ENCODE measurements at regions not wholly inside any gene's neighbourhood (a gene's known extent, or its start where the extent isn't known, plus 50 kb on each side); places are given as distances from the start of the nearest gene placed in this dataset.
A peak's percentile ranks its signal among the peaks of the same experiment; 100 is the strongest.

DNA sequence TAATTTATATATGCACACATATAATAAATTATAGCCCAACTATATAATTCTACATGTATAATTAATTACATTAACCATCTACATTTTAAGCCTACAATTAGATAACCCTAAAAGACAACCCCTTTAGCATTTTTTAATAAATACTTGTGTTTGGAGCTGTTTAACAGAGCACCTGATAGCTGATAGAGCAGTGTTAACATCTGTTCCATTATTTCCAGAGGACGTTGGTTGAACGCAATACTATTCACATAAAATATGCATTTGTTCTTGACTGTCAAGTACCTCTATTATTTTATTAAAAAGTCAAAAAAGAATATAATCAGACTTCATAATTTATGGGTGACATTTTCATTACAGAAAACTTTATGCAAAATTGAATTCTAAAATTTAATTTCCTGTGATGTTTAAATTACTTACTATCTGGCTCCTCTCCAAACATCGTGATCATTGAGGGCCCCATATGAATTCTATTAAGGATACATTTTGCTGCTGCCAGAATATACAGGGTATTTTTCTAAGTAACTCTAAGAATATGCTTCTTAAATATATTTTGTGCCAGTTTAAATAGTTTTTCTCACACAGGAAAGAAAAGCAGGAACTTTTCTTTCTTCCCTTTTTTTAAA is 234.3 kb downstream of the SHOX2 start:
- no peak for DNase-seq (ENCODE audit: low spot score)
- TF ChIP-seq, protein P1, sequence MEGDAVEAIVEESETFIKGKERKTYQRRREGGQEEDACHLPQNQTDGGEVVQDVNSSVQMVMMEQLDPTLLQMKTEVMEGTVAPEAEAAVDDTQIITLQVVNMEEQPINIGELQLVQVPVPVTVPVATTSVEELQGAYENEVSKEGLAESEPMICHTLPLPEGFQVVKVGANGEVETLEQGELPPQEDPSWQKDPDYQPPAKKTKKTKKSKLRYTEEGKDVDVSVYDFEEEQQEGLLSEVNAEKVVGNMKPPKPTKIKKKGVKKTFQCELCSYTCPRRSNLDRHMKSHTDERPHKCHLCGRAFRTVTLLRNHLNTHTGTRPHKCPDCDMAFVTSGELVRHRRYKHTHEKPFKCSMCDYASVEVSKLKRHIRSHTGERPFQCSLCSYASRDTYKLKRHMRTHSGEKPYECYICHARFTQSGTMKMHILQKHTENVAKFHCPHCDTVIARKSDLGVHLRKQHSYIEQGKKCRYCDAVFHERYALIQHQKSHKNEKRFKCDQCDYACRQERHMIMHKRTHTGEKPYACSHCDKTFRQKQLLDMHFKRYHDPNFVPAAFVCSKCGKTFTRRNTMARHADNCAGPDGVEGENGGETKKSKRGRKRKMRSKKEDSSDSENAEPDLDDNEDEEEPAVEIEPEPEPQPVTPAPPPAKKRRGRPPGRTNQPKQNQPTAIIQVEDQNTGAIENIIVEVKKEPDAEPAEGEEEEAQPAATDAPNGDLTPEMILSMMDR (IDR thresholded peaks at IDR 0.05; ENCODE audit: extremely low read depth, missing control alignments): no peak

DNA sequence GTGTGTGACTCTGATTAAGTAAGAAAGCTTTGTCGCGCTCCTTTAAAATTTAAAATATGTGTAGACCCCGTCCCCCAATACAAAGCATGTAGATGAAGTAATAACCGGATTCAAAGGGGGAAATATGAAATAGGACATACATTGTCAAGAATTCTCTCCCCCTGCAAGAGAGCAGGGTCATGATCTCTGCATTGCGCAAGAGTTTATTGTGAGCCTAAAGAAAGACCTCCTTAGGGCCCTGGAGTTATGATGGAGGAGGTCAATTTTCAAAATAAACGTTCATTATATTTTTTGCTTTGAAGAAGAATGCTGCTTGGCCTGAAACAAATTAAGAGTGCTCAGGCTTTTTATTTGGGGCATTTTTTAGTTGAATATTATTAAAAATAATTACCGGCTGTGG is 235.0 kb downstream of the SHOX2 start:
- no peak for DNase-seq (ENCODE audit: low spot score)
- TF ChIP-seq, protein P1 (IDR thresholded peaks at IDR 0.05; ENCODE audit: extremely low read depth, missing control alignments): no peak

DNA sequence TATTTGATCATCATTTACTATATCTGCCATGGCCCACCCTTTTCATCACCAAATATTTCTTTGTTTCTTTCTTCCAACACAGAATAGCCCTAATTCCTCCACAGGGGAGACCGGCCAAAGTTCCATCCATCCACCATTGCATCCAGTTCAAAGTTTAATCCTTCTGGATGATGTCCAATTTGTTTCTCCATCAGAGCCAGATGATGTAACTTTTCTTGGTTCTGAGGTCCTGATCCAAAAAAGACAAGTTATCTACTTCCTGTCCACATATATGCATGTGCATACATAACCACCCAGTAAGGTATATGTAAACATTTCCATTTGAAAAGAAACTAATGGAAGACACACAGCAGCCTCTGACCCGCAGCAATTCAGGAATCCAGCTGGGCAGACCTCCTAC is 237.3 kb downstream of the SHOX2 start:
- TF ChIP-seq, protein P1 (IDR thresholded peaks at IDR 0.05; ENCODE audit: extremely low read depth, missing control alignments): no peak
- no peak for DNase-seq (ENCODE audit: low spot score)

DNA sequence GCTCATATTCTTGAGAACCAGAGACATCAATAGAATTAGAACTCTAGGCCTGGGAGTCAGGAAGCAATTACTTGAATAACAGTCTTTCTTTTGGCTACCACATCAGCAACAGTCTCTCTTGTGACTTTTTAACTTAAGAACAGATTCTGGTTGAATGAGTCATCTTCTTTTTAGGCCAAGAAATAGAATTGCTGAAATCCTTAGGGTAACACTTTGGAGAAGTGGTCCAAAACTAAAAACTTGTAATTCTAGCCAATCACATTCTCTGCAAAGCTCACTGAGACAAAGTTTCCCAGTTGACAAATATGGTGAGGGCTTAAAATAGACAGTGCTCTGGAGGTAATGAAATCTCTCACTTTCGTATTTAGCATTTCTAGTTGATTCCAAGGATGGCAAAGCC is 238.0 kb downstream of the SHOX2 start:
- no peak for DNase-seq (ENCODE audit: low spot score)
- TF ChIP-seq, protein P1 (IDR thresholded peaks at IDR 0.05; ENCODE audit: extremely low read depth, missing control alignments): no peak

DNA sequence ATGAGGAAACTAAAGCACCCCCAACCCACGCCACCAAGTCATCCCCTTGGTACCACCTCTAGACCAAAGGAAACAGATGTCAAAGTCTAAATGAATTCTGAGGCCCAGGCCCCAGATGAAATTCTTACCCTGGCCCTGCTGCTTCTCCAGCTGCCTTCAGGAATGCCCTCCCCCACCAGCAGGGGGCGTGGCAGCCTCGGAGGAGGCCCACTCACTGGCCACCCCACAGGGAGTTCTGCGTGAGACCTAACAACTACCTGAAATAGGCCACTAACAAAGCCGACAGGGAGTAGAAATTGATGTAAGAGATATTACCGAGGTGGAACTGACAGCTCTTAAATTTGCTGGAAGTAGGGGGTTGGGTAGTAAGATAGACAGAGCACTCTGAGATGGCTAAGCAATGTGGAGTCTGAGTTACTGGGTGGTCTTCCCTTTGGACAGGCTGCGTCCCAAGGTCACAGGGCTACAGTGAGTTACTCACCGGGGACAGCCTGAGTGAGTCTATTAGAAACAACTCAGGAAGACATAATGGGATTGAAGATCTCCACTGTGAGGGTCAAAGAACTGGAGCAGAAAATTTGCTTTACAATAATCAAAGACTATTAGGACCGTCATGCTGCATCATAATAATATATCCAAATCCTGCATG is 240.7 kb downstream of the SHOX2 start:
- TF ChIP-seq, protein P1 (IDR thresholded peaks at IDR 0.05; ENCODE audit: extremely low read depth, missing control alignments): peak; percentile 53
- peak; percentile 63 for DNase-seq (ENCODE audit: low spot score)

DNA sequence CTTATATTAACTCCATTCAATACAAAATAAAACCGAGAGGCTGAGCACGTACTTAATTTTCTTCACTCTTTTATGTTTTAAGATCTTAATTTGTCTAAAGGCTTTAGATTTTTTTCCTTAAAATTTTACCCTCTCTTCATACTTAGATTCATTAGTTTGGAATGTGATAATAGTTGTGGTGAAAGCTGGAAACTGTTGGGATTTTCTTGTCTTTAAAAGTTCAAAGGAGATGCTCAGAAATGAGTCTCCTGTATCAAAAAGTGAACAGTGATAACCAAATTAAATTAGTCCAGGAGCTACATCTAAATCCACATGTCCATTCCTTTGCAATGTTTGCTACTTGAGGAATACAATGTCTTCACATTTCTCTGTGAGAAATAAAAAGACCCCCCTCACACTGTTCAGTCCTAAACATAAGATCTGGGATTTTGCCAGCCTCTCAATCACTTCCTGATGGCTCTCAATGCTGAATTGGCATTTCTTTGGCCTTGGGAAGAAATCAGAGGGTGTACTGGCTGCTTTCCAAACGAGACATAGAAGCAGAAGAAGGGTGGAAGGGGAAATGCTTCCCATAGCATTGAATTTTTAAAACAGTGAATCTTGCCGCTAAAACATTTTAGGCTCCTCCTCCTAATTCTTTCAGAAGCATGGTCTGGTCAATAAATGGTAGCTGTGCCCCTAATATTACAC is 245.0 kb downstream of the SHOX2 start:
- TF ChIP-seq, protein P1 (IDR thresholded peaks at IDR 0.05; ENCODE audit: extremely low read depth, missing control alignments): no peak
- no peak for DNase-seq (ENCODE audit: low spot score)

DNA sequence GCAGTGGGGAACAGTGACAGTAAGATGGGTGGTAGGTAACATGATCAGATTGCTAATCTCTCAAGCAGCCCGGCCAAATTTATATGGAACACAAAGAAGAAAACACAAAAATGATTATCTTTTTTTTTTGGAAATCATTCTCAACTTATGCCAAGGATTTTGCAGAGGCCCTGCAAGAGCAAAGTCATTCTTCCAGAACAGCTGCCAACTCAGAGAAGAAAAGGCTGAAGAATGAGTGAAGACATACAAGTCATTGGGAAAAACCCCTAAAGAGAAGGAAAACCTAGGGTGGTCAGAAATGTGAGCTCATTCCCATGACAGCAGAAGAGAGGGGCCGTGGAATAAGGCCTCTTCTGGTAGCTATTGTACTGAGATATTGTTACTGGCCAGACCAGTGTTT is 246.7 kb downstream of the SHOX2 start:
- TF ChIP-seq, protein P1 (IDR thresholded peaks at IDR 0.05; ENCODE audit: extremely low read depth, missing control alignments): no peak
- DNase-seq (ENCODE audit: low spot score): no peak
